ENCODE measurements at regions not wholly inside any gene's neighbourhood (a gene's known extent, or its start where the extent isn't known, plus 50 kb on each side); places are given as distances from the start of the nearest gene placed in this dataset.

- TF ChIP-seq NFIC (IDR thresholded peaks at IDR 0.05; ENCODE audit: borderline replicate concordance) = no peak
- no peak for TF ChIP-seq USF1 (IDR thresholded peaks at IDR 0.05; ENCODE audit: borderline replicate concordance, low read depth)
- TF ChIP-seq FOXJ3 (CRISPR knock-in tag; IDR thresholded peaks at IDR 0.05) = no peak
- no peak for TF ChIP-seq TAF1 (IDR thresholded peaks at IDR 0.05; ENCODE audit: borderline replicate concordance, low read depth, low read length)
Measured at GRCh38 chr4:11777447-11777846, 348.8 kb upstream of the HS3ST1 start (continued).

- CTCF ChIA-PET = no interaction called here
- no peaks in the 10 kb centered on the region for H3F3A ChIP-seq (replicated peaks; ENCODE audit: insufficient read depth)
- no peaks in the 10 kb centered on the region for H3K9me3 ChIP-seq
- POLR2A ChIA-PET = no interaction called here
- no peaks in the 10 kb centered on the region for H4K20me1 ChIP-seq (ENCODE audit: insufficient read depth)
- H3K4me2 ChIP-seq = no peak overlapping the region
- no peaks in the 10 kb centered on the region for H3K27me3 ChIP-seq (ENCODE audit: insufficient read depth)
- TF ChIP-seq PBX3 (IDR thresholded peaks at IDR 0.05) (no peak), SMC3 (IDR thresholded peaks at IDR 0.05; ENCODE audit: low read depth, low read length) (no peak), FOXJ3 (CRISPR knock-in tag; IDR thresholded peaks at IDR 0.05) (no peak), MXI1 (IDR thresholded peaks at IDR 0.05; ENCODE audit: low read depth, low read length) (no peak), USF2 (IDR thresholded peaks at IDR 0.05; ENCODE audit: borderline replicate concordance, low read depth, low read length) (no peak), RFX5 (IDR thresholded peaks at IDR 0.05; ENCODE audit: low read length) (no peak), EP300 (IDR thresholded peaks at IDR 0.05; ENCODE audit: borderline replicate concordance in 1 of 2, low read depth in 1 of 2, low read length in 1 of 2) (no peak), USF1 (IDR thresholded peaks at IDR 0.05; ENCODE audit: borderline replicate concordance, low read depth) (no peak), GATA2 (CRISPR knock-in tag; IDR thresholded peaks at IDR 0.05) (no peak)
- no peak overlapping the region for H3K9ac ChIP-seq
- no peaks in the 10 kb centered on the region for H3K9me2 ChIP-seq
- no peak for DNase-seq
- H3K4me3 ChIP-seq (ENCODE audit: low read depth in 2 of 2, low read length in 1 of 2) = no peak overlapping the region
- WGBS (ENCODE audit: low lambda C conversion rate) = 46% methylated on average over 2 of the region's 2 CpGs
- H3K27ac ChIP-seq (ENCODE audit: low read depth in 2 of 2, low read length in 1 of 2) = no peak overlapping the region
- H3K36me3 ChIP-seq (replicated peaks in 1 of 2; ENCODE audit: control insufficient read depth in 1 of 2, insufficient read depth in 2 of 2, low read length in 1 of 2) = no peaks in the 10 kb centered on the region
- H3K79me2 ChIP-seq (ENCODE audit: insufficient read depth) = no peaks in the 10 kb centered on the region
- H2AFZ ChIP-seq (ENCODE audit: low read depth) = no peak overlapping the region
- H3K4me1 ChIP-seq (ENCODE audit: control insufficient read depth in 1 of 2, insufficient read depth in 2 of 2, low read depth in 1 of 2, low read length in 1 of 2) = no peaks in the 10 kb centered on the region
Measured at GRCh38 chr4:11774346-11774745, 345.7 kb upstream of the HS3ST1 start.

GRCh38 chr4:11773798-11774197, 345.1 kb upstream of the HS3ST1 start:
- CTCF ChIA-PET = no interaction called here
- POLR2A ChIA-PET = no interaction called here
- DNase-seq = no peak
- TF ChIP-seq USF2 (IDR thresholded peaks at IDR 0.05; ENCODE audit: borderline replicate concordance, low read depth, low read length) (no peak), FOXM1 (IDR thresholded peaks at IDR 0.05; ENCODE audit: low read depth) (no peak), FOXJ3 (CRISPR knock-in tag; IDR thresholded peaks at IDR 0.05) (no peak), MAX (IDR thresholded peaks at IDR 0.05; ENCODE audit: low read depth) (no peak), POLR2AphosphoS5 (IDR thresholded peaks at IDR 0.05; ENCODE audit: low read depth, low read length) (no peak), RXRA (IDR thresholded peaks at IDR 0.05; ENCODE audit: borderline replicate concordance, low read depth) (no peak), PBX3 (IDR thresholded peaks at IDR 0.05) (no peak), MXI1 (IDR thresholded peaks at IDR 0.05; ENCODE audit: low read depth, low read length) (no peak), NRF1 (IDR thresholded peaks at IDR 0.05; ENCODE audit: low read depth, low read length) (no peak), GATA2 (CRISPR knock-in tag; IDR thresholded peaks at IDR 0.05) (no peak), RCOR1 (IDR thresholded peaks at IDR 0.05; ENCODE audit: low read length) (no peak)

More at GRCh38 chr4:11773798-11774197, 345.1 kb upstream of the HS3ST1 start:
- H3K9ac ChIP-seq = no peak overlapping the region
- H3K9me3 ChIP-seq = no peaks in the 10 kb centered on the region
- H3K4me3 ChIP-seq (ENCODE audit: low read depth in 2 of 2, low read length in 1 of 2) = no peak overlapping the region
- H3F3A ChIP-seq (replicated peaks; ENCODE audit: insufficient read depth) = no peaks in the 10 kb centered on the region
- 9% methylated on average over 3 of the region's 3 CpGs for WGBS (ENCODE audit: low lambda C conversion rate)
- H3K36me3 ChIP-seq (replicated peaks in 1 of 2; ENCODE audit: control insufficient read depth in 1 of 2, insufficient read depth in 2 of 2, low read length in 1 of 2) = no peaks in the 10 kb centered on the region
- no peak overlapping the region for H3K27ac ChIP-seq (ENCODE audit: low read depth in 2 of 2, low read length in 1 of 2)
- no peaks in the 10 kb centered on the region for H3K9me2 ChIP-seq
- no peak overlapping the region for H2AFZ ChIP-seq (ENCODE audit: low read depth)
- no peaks in the 10 kb centered on the region for H3K27me3 ChIP-seq (ENCODE audit: insufficient read depth)
- H3K79me2 ChIP-seq (ENCODE audit: insufficient read depth) = no peaks in the 10 kb centered on the region
- no peaks in the 10 kb centered on the region for H3K4me1 ChIP-seq (ENCODE audit: control insufficient read depth in 1 of 2, insufficient read depth in 2 of 2, low read depth in 1 of 2, low read length in 1 of 2)
- H4K20me1 ChIP-seq (ENCODE audit: insufficient read depth) = no peaks in the 10 kb centered on the region
- H3K4me2 ChIP-seq = no peak overlapping the region
